NCI-H748 treated with DMSO at 0.1 percent for 48 hours (cell line): ENCODE measurements at regions not wholly inside any gene's neighbourhood (a gene's known extent, or its start where the extent isn't known, plus 50 kb on each side); places are given as distances from the start of the nearest gene placed in this dataset.

Experiments
- DNase-seq: peaks from one replicate; lab custom pipeline; 2025; lab: John Stamatoyannopoulos, UW

- peak; percentile 51 for DNase-seq
These were observed 51.7 kb downstream of the SCN11A start for GRCh38 chr3:39000008-39000450.

GRCh38 chr3:38998086-38998485 lies 53.7 kb downstream of the SCN11A start:
- DNase-seq, result no peak

- no peak for DNase-seq
These were observed 55.6 kb downstream of the SCN11A start for GRCh38 chr3:38996193-38996592.

GRCh38 chr3:38994251-38994650 lies 57.5 kb downstream of the SCN11A start:
- DNase-seq, result no peak

DNA sequence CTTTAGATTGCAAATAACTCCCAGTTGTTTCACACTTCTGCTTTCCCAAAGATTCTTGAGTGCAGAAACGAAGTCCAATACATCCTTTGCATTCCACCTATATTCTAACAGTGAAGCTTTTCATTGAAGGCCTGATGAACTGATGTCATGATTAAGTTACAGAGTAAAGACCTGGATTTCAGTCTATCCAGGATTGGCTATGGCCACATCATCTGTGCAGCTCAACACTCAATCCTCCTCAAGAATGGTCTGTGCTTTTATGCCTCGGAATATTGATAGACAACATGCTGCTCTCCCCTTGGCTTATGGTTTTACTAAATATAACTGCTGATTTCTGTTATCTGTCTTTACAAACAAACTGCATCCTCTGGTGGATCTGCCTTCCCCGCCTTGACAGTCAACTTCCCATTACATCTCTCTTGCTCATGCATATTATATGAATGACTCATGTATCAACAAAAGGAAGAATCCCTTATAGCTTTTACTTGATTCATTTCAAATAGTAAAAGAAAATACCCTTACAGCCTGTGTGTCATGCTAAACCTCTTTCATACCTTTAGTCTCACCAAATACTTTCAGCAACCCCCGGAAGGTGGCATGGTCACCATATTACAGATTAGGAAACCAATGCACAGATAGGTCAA lies 59.5 kb downstream of the SCN11A start:
- no peak for DNase-seq

DNA sequence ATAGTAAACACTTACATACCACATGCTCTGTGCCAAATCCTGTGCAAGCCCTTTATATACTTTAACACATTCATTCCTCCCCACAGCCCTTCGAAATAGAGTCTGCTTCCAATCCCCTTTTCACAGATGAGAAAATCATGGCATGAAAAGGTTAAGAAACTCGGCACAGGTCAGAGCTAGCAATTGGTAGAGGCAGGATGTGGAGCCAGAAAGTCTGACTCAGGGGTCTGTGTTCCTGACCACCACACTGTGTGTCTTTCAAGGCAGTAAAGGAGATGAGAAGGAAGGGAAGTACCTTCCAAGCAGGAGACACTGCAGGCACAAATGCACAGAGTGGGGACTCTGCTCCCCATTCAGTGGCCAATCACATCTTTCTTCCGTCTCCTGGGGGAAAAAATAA lies 61.1 kb downstream of the SCN11A start:
- DNase-seq, result no peak

- no peak for DNase-seq
These were observed 61.7 kb downstream of the SCN11A start for GRCh38 chr3:38989917-38990510.

DNA sequence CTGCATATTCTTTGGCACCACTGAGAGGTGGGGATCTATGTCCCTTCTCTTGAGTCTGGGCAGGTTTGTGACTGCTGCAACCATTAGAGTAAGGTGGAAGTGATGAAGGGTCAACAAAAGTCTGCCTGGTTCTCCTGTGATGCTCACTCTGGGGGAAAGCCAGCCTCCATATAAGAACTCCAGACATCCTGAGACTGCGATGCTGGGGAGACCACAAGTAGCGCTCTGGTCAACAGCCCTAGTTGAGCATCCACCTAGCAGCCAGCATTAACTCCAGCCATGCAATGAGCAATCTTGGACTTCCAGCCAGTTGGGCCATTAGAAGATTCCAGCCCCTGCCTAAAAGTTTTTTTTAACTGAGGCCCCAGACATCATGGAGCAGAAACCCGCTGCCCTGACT lies 62.8 kb downstream of the SCN11A start:
- DNase-seq, result no peak

DNA sequence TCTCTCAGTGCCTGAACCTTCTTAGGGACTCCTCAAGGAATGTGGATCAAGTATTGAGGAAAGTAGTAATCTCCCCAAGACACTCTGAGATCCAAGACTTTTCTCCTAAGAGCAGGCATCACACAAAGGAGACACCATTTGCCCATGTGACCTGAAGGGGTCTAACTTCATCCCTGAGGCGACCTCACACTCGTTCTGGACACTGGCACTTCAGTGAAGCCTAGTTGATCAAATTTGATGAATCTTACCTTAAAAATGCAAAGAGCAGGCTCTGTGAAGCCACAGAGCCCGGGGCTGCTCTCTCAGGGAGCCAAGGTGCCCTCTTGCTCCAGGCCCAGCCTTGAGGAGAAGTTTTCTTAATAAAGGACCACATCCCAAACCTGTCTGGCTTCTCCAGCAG lies 64.3 kb downstream of the SCN11A start:
- DNase-seq, result no peak

GRCh38 chr3:38986901-38987300 lies 64.8 kb downstream of the SCN11A start:
- no peak for DNase-seq

- DNase-seq, result no peak
These were observed 65.8 kb downstream of the SCN11A start for GRCh38 chr3:38985981-38986380.

DNA sequence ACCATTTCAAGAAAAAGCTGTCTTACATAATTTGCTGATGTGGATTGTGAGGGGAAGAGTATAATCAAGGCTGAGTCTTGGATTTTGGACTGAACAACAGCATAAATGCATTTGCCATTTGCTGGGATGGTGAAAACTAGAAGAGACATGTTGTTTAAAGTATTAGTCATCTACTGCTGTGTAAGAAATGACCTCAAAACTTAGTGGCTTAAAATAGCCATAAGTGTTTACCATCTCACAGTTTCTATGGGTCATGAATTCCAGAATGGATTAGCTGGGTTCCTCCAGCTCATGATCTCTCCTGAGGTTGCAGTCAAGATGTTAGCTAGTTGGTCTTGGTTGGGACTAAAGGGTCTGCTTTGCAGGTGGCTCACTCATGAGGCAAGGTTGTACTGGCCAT lies 66.2 kb downstream of the SCN11A start:
- DNase-seq, result no peak

DNA sequence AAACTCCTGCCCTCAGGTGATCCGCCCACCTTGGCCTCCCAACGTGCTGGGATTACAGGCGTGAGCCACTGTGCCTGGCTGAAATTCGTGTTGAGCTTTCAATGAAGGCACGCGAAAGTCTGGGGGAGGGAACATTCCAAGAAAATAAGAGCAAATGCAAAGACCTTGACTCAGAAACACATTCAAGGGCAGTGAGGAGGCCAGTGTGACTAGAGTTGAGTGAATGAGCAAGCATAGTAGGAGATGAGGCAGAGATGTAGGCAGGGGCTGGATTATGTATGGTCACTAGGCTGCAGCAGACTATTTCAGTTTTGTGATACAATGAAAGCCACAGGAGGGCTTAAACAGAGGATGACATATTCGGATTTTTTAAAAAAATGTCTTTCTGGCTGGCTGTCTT lies 67.0 kb downstream of the SCN11A start:
- no peak for DNase-seq

- DNase-seq, result no peak
These were observed 67.6 kb downstream of the SCN11A start for GRCh38 chr3:38984110-38984509.

- no peak for DNase-seq
These were observed 70.8 kb downstream of the SCN11A start for GRCh38 chr3:38980938-38981337.

DNA sequence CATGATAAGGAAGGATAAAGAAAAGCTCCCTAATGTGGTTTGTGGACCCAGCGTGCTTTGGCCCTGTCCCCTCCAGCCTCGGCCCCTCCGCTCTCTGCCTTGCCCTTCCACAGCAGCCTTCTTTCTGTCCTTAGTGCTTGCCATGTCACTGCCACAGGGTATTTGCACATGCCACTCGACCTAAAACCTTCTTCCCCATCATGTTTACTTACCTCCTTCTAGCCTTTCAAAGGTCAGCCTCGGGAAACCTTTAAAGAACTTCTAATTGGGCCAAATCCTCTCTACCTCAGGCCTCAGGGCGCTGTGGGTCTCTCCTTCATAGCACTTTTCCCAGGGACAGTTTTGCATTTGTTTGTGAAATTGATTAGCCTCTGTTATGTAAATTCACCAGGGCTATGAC lies 73.0 kb downstream of the SCN11A start:
- DNase-seq, result no peak

- no peak for DNase-seq
These were observed 80.7 kb downstream of the SCN11A start for GRCh38 chr3:38970851-38971638.

DNA sequence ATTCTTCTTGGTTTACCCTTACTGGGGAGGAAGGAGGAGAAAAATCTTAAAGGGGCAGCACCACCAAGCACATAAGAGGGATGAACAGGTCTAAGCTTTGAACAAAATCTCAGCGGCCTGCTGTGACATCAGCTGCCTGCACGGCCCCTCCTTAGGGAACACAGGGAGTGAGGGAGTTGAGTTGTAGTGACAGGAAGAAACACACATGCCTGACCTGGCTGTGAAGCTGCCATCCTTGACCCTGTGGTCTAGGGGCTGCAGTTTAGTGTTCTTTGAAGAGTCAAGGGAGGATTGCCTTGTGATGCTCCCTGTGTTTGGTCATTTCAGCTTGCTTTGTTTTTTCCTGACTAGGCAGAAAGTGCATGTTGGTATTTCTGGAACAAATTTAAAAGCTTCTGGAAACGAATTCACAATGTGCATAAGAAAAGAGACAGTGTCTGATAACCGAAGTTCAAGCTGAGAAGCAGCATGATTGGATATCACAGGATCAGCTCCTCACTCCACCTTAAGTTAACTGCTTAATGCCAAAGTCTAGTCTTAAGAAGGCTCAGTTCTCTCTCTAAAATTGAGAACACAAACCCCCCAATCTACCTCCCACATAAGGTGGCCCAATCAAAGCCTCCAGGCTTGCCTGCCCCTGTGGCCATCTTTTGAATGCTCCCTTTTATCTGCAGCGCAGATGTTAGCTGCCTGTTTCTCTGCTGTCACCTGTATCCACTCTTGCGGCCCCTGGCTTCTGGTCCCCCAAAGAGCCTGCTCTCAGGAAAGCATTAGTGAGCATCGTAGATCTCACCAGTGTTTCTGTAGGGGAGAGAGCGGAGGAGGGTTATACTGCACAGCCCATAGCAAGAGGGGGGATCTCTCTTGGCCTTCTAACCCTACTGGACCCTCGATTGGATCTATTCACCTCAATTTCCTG lies 82.2 kb downstream of the SCN11A start:
- DNase-seq, result no peak

GRCh38 chr3:38968891-38969290 lies 82.9 kb downstream of the SCN11A start:
- no peak for DNase-seq

DNA sequence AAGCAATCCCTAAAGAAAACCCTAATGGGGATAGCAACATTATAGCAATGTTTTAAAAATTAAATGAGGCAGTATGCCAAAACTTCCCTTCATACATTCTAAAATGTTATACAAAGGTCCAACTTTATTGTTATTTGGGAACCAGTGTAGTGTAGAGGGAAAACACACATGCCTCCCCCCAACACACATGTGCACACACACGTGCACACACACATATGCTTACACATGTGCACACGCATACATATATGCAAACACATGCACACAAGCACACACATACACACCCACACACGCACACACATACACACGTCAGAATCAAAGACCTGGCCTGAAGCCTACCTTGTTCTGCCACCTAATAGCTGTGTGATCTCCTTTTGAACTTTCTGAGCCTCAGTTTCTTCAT lies 83.3 kb downstream of the SCN11A start:
- DNase-seq, result no peak

GRCh38 chr3:38967693-38967989 lies 84.1 kb downstream of the SCN11A start:
- no peak for DNase-seq
